Ishikawa (cell line): ENCODE measurements at regions not wholly inside any gene's neighbourhood (a gene's known extent, or its start where the extent isn't known, plus 50 kb on each side); places are given as distances from the start of the nearest gene placed in this dataset.

ENCODE experiments used
- CEBPB ChIP-seq: IDR thresholded peaks from 2 replicates; pipeline ENCODE4 v1.6.1; 2012
- CREB1 ChIP-seq: IDR thresholded peaks from 2 replicates; pipeline ENCODE4 v1.6.1; 2012; ENCODE audit warnings: low read depth
- EGR1 ChIP-seq: IDR thresholded peaks from 2 replicates; pipeline ENCODE4 v1.6.1; 2012
- EP300 ChIP-seq: IDR thresholded peaks from 2 replicates; pipeline ENCODE4 v1.6.1; 2012; ENCODE audit warnings: borderline replicate concordance
- FOXM1 ChIP-seq: IDR thresholded peaks from 2 replicates; pipeline ENCODE4 v1.6.1; 2012; ENCODE audit warnings: low read depth, borderline replicate concordance
- NFIC ChIP-seq: IDR thresholded peaks from 2 replicates; pipeline ENCODE4 v1.6.1; 2012
- RAD21 ChIP-seq: IDR thresholded peaks from 2 replicates; pipeline ENCODE4 v1.6.1; 2012; ENCODE audit warnings: low read depth
- TAF1 ChIP-seq: IDR thresholded peaks from 2 replicates; pipeline ENCODE4 v1.6.1; 2012; ENCODE audit warnings: low read depth, mild to moderate bottlenecking
- TCF12 ChIP-seq: IDR thresholded peaks from 2 replicates; pipeline ENCODE4 v1.6.1; 2012; ENCODE audit warnings: low read depth
- TEAD4 ChIP-seq: IDR thresholded peaks from 2 replicates; pipeline ENCODE4 v1.6.1; 2012
- YY1 ChIP-seq: IDR thresholded peaks from 2 replicates; pipeline ENCODE4 v1.6.1; 2012; ENCODE audit warnings: low read depth
- ZBTB7A ChIP-seq: IDR thresholded peaks from 2 replicates; pipeline ENCODE4 v1.6.1; 2012; ENCODE audit warnings: low read depth
- TF ChIP-seq, protein P1 (sequence below): IDR thresholded peaks from 2 replicates; pipeline ENCODE4 v1.6.1; 2012
- TF ChIP-seq, protein P2 (sequence below): IDR thresholded peaks from 2 replicates; pipeline ENCODE4 v1.6.1; 2012; ENCODE audit warnings: low read depth, mild to moderate bottlenecking
- TF ChIP-seq, protein P3 (sequence below): IDR thresholded peaks from 2 replicates; pipeline ENCODE4 v1.6.1; 2012

DNA sequence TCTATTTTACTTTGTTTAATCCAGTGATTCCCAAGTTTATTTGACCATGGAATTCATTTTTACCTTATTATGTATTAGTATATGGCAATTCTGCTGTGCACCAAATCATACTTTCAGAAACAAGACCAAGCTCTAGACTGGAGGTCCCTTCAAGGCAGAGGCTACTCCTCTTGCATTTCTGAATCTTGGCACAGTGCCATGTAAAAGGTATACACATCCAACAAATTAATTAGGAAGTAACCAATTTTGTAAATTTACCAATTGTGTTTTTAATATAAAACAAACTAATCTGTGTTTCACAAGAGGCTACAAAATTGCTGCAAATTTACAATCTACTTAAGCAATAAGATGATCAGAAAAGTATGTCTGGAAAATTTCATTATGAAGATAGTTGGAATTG is 712.2 kb upstream of the HS3ST1 start:
- no peak for TF ChIP-seq CEBPB
- no peak for TF ChIP-seq YY1
- no peak for TF ChIP-seq EP300
- TF ChIP-seq TCF12 = no peak

DNA sequence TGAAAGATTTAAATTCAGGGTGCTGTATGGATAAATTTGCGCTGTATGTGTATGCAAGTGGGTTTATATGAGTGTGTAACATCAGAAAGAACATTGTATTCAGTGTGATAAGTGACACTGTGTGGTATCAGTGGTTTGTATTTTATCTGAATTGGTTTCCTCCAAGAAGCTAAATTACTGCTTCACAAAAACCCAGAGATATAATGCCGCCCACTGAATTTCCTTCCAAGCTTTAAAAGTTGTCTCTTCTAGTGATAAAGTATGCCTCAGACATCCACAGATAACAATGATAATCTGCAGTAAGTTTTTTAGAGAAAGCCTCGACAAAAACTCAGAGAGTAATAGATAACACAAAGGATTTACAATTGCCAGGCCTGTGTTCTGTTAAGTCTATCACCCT is 710.6 kb upstream of the HS3ST1 start:
- no peak for TF ChIP-seq CREB1
- TF ChIP-seq YY1 = no peak
- no peak for TF ChIP-seq TAF1
- TF ChIP-seq TCF12 = no peak
- TF ChIP-seq EGR1 = no peak
- no peak for TF ChIP-seq ZBTB7A
- TF ChIP-seq, protein P1, sequence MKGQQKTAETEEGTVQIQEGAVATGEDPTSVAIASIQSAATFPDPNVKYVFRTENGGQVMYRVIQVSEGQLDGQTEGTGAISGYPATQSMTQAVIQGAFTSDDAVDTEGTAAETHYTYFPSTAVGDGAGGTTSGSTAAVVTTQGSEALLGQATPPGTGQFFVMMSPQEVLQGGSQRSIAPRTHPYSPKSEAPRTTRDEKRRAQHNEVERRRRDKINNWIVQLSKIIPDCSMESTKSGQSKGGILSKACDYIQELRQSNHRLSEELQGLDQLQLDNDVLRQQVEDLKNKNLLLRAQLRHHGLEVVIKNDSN = no peak
- TF ChIP-seq TEAD4 = no peak
- no peak for TF ChIP-seq NFIC
- TF ChIP-seq, protein P2, sequence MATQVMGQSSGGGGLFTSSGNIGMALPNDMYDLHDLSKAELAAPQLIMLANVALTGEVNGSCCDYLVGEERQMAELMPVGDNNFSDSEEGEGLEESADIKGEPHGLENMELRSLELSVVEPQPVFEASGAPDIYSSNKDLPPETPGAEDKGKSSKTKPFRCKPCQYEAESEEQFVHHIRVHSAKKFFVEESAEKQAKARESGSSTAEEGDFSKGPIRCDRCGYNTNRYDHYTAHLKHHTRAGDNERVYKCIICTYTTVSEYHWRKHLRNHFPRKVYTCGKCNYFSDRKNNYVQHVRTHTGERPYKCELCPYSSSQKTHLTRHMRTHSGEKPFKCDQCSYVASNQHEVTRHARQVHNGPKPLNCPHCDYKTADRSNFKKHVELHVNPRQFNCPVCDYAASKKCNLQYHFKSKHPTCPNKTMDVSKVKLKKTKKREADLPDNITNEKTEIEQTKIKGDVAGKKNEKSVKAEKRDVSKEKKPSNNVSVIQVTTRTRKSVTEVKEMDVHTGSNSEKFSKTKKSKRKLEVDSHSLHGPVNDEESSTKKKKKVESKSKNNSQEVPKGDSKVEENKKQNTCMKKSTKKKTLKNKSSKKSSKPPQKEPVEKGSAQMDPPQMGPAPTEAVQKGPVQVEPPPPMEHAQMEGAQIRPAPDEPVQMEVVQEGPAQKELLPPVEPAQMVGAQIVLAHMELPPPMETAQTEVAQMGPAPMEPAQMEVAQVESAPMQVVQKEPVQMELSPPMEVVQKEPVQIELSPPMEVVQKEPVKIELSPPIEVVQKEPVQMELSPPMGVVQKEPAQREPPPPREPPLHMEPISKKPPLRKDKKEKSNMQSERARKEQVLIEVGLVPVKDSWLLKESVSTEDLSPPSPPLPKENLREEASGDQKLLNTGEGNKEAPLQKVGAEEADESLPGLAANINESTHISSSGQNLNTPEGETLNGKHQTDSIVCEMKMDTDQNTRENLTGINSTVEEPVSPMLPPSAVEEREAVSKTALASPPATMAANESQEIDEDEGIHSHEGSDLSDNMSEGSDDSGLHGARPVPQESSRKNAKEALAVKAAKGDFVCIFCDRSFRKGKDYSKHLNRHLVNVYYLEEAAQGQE = no peak
- no peak for TF ChIP-seq EP300
- TF ChIP-seq, protein P3, sequence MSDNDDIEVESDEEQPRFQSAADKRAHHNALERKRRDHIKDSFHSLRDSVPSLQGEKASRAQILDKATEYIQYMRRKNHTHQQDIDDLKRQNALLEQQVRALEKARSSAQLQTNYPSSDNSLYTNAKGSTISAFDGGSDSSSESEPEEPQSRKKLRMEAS = no peak
- no peak for TF ChIP-seq CEBPB
- TF ChIP-seq RAD21 = no peak

DNA sequence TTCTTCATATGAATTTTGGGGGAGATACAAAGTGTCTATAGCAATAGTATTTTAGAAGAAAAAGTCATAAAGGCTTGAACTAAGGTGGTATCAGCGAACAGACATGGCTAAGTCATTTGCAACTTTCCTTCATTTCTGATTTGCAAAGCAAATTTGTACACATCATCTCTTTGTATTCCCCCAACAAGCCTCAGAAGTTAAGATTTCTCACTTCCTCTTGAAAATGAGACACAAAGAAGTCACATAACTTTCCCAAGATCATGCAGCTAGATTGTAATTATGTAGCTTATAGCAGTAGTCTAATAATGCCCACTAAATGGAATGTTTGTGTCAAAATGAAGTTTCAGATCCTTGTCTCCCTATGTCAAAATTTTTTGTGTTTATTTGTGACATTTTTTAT is 709.8 kb upstream of the HS3ST1 start:
- TF ChIP-seq FOXM1 = no peak
- no peak for TF ChIP-seq EGR1
- TF ChIP-seq CREB1 = no peak

DNA sequence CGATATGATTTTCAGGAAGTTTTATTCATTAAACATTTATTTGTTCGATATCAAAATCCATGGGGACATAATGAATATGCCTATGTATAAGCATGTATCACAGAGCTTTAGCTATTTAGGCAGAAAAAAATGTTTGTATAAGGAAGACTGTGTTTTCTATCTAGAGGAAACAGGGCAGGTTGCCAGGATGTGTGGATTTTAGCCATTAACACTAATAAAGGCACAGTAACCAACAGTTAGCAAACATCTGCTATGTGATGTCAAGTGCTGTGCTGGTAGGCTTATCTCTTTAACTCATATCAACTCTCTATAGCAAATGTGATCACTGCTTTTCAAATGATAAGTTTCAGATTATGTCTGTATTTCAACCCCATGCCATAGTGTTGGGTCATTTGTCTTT is 708.9 kb upstream of the HS3ST1 start:
- TF ChIP-seq TCF12 = no peak
- no peak for TF ChIP-seq FOXM1
- TF ChIP-seq EP300 = no peak
- TF ChIP-seq ZBTB7A = no peak

DNA sequence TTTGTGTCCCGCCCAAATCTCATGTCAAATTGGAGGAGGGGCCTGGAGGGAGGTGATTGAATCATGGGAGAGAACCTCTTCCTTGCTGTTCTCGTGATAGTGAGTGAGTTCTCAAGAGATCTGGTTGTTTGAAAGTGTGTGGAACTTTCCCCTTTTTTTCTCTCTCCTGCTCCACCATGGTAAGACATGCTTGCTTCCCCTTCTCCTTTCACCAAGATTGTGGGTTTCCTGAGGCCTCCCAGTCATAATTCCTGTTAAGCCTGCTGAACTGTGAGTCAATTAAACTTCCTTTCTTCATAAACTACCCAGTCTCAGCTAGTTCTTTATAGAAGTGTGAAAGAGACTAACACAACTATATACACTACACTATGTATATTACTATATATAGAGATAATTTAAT is 697.8 kb upstream of the HS3ST1 start:
- TF ChIP-seq YY1 (no peak), NFIC (no peak), EGR1 (no peak), EP300 (no peak), ZBTB7A (no peak), TAF1 (no peak), FOXM1 (no peak), RAD21 (no peak), CREB1 (no peak), TEAD4 (no peak), CEBPB (no peak), TCF12 (no peak)
- TF ChIP-seq, protein P3 = no peak
- TF ChIP-seq, protein P2 = no peak
- TF ChIP-seq, protein P1 = no peak

DNA sequence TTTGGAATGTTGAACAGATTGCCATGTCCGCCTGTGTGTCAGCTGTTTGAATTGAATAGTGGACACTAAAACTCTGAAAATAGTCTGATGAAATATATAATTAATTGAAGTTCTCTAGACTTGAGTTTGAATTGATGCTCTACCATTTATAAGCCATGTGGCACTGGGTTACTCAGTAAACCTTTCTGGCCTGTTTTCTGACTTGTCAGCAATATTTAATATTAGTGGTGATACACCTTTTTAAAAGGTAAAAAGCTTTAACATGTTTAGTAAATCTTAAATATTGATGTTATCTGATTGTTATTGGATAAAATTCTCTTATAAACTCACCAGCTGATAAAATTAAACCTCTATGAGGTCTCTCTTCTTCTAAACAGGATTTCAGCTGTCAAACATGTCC is 695.4 kb upstream of the HS3ST1 start:
- TF ChIP-seq, protein P3 = no peak
- no peak for TF ChIP-seq NFIC
- TF ChIP-seq, protein P2 = no peak
